ENCODE measurements at regions not wholly inside any gene's neighbourhood (a gene's known extent, or its start where the extent isn't known, plus 50 kb on each side); places are given as distances from the start of the nearest gene placed in this dataset.

GRCh38 chr2:208935531-208935930 lies 488.3 kb upstream of the MAP2 start:
- no peak for TF ChIP-seq POLR2A (IDR thresholded peaks at IDR 0.05)
- TF ChIP-seq, protein P1, sequence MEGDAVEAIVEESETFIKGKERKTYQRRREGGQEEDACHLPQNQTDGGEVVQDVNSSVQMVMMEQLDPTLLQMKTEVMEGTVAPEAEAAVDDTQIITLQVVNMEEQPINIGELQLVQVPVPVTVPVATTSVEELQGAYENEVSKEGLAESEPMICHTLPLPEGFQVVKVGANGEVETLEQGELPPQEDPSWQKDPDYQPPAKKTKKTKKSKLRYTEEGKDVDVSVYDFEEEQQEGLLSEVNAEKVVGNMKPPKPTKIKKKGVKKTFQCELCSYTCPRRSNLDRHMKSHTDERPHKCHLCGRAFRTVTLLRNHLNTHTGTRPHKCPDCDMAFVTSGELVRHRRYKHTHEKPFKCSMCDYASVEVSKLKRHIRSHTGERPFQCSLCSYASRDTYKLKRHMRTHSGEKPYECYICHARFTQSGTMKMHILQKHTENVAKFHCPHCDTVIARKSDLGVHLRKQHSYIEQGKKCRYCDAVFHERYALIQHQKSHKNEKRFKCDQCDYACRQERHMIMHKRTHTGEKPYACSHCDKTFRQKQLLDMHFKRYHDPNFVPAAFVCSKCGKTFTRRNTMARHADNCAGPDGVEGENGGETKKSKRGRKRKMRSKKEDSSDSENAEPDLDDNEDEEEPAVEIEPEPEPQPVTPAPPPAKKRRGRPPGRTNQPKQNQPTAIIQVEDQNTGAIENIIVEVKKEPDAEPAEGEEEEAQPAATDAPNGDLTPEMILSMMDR (IDR thresholded peaks at IDR 0.05), result no peak

DNA sequence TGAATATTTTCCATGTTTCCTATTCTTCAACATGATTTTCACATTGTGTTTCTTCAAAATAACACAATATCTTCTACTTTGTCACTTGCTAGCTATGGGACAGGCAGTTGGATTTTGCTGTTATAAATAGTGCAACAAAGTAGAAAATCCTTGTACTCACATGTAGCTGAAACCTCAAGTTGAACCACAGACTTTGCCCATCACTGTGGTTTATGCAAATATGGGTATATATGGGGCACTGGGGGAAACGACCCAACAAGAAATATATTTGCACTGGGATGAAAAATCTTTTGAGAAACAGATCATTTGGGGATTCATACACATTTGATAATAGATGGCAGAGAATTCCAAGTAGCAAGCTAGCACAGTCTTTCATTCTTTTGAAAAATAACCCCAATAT lies 486.3 kb upstream of the MAP2 start:
- H3K9me3 ChIP-seq, result no peaks in the 10 kb centered on the region
- H3K27ac ChIP-seq, result no peak overlapping the region
- H3K4me3 ChIP-seq, result no peak overlapping the region
- H3K4me1 ChIP-seq, result no peaks in the 10 kb centered on the region
- TF ChIP-seq POLR2A (IDR thresholded peaks at IDR 0.05), result no peak
- TF ChIP-seq, protein P1 (IDR thresholded peaks at IDR 0.05), result no peak
- H3K27me3 ChIP-seq, result no peaks in the 10 kb centered on the region
- no peaks in the 10 kb centered on the region for H3K36me3 ChIP-seq
- intact Hi-C loops (cut with DNase I; ENCODE audit: low total_unique reads), result no loop called here
- DNase-seq, result no peak

More at GRCh38 chr2:208935531-208935930, 488.3 kb upstream of the MAP2 start:
- Histone ChIP-seq H3K4me1 (no peaks in the 10 kb centered on the region), H3K9me3 (no peaks in the 10 kb centered on the region), H3K27me3 (no peaks in the 10 kb centered on the region), H3K27ac (no peak overlapping the region), H3K36me3 (no peaks in the 10 kb centered on the region), H3K4me3 (no peak overlapping the region)
- intact Hi-C loops (cut with DNase I; ENCODE audit: low total_unique reads), result no loop called here
- DNase-seq, result no peak

- intact Hi-C loops (cut with DNase I; ENCODE audit: low total_unique reads), result no loop called here
Measured at GRCh38 chr2:208939852-208940251, 484.0 kb upstream of the MAP2 start.

GRCh38 chr2:208945719-208946256 lies 478.1 kb upstream of the MAP2 start:
- Histone ChIP-seq H3K4me3 (no peak overlapping the region), H3K27me3 (no peaks in the 10 kb centered on the region), H3K9me3 (no peaks in the 10 kb centered on the region), H3K36me3 (no peaks in the 10 kb centered on the region), H3K27ac (no peak overlapping the region), H3K4me1 (no peaks in the 10 kb centered on the region)
- intact Hi-C loops (cut with DNase I; ENCODE audit: low total_unique reads), result no loop called here
- DNase-seq, result no peak
- no peak for TF ChIP-seq POLR2A (IDR thresholded peaks at IDR 0.05)
- TF ChIP-seq, protein P1 (IDR thresholded peaks at IDR 0.05), result no peak

More at GRCh38 chr2:208939852-208940251, 484.0 kb upstream of the MAP2 start:
- no peak for TF ChIP-seq POLR2A (IDR thresholded peaks at IDR 0.05)
- TF ChIP-seq, protein P1 (IDR thresholded peaks at IDR 0.05), result no peak
- no peaks in the 10 kb centered on the region for H3K27me3 ChIP-seq
- H3K27ac ChIP-seq, result no peak overlapping the region
- no peaks in the 10 kb centered on the region for H3K9me3 ChIP-seq
- H3K4me3 ChIP-seq, result no peak overlapping the region
- no peak for DNase-seq
- no peaks in the 10 kb centered on the region for H3K4me1 ChIP-seq
- no peaks in the 10 kb centered on the region for H3K36me3 ChIP-seq

DNA sequence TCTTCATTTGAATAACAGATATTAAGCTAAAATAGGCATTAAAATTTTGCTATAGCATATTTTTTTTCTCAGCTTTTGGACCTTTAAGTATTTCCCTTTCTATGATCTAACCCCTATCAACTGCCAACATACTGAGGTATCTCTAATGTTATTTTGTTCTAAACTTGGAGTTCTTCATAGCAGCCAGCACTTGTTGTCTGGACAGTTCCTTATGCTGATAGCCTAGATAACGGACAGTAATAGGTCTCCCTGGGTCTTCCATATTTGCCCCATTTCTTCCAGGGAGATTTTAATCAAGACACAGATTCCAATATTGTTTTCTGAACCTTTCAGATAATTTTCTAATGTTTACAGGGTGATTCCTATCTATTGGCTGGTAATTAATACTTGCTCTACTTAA lies 475.8 kb upstream of the MAP2 start:
- Histone ChIP-seq H3K36me3 (no peaks in the 10 kb centered on the region), H3K27ac (no peak overlapping the region), H3K4me1 (no peaks in the 10 kb centered on the region), H3K4me3 (no peak overlapping the region), H3K9me3 (no peaks in the 10 kb centered on the region), H3K27me3 (no peaks in the 10 kb centered on the region)
- no peak for TF ChIP-seq POLR2A (IDR thresholded peaks at IDR 0.05)
- TF ChIP-seq, protein P1 (IDR thresholded peaks at IDR 0.05), result no peak
- no peak for DNase-seq
- intact Hi-C loops (cut with DNase I; ENCODE audit: low total_unique reads), result no loop called here

All from uterus (tissue), 3 donors.